Activated CD4-positive, alpha-beta memory T cell treated with anti-CD3 and anti-CD28 coated beads, Interleukin-2, amount 10 ng/mL, durations not matched to agents 7 days and 5 days (primary cell): ENCODE measurements at regions not wholly inside any gene's neighbourhood (a gene's known extent, or its start where the extent isn't known, plus 50 kb on each side); places are given as distances from the start of the nearest gene placed in this dataset.

Experiments
- CTCF ChIA-PET: fragments of 350-600 bp; sonication (Branson Sonifier 250); formaldehyde crosslinking; loops from one replicate; lab custom pipeline; 2021; ENCODE audit warnings: antibody characterized with exemption, inconsistent platforms; lab: Charles Lee
- POLR2A ChIA-PET: fragments of 350-600 bp; sonication (Branson Sonifier 250); formaldehyde crosslinking; loops from one replicate; lab custom pipeline; 2021; ENCODE audit warnings: antibody characterized with exemption; lab: Charles Lee
- DNase-seq: peaks from one replicate; pipeline ENCODE4 v3.0.0-alpha.2; 2020
- H3K27ac Mint-ChIP-seq: one replicate; pipeline ENCODE4 v1.8.0; 2021; ENCODE audit warnings: mild to moderate bottlenecking, mixed read lengths
- H3K27me3 Mint-ChIP-seq: one replicate; pipeline ENCODE4 v1.8.0; 2021; ENCODE audit warnings: mixed read lengths
- H3K36me3 Mint-ChIP-seq: one replicate; pipeline ENCODE4 v1.8.0; 2021; ENCODE audit warnings: low read depth, mixed read lengths
- H3K4me1 Mint-ChIP-seq: one replicate; pipeline ENCODE4 v1.8.0; 2021; ENCODE audit warnings: mixed read lengths
- H3K4me3 Mint-ChIP-seq: one replicate; pipeline ENCODE4 v1.8.0; 2021; ENCODE audit warnings: mild to moderate bottlenecking, mixed read lengths
- H3K9me3 Mint-ChIP-seq: one replicate; pipeline ENCODE4 v1.8.0; 2021; ENCODE audit warnings: mixed read lengths

DNA sequence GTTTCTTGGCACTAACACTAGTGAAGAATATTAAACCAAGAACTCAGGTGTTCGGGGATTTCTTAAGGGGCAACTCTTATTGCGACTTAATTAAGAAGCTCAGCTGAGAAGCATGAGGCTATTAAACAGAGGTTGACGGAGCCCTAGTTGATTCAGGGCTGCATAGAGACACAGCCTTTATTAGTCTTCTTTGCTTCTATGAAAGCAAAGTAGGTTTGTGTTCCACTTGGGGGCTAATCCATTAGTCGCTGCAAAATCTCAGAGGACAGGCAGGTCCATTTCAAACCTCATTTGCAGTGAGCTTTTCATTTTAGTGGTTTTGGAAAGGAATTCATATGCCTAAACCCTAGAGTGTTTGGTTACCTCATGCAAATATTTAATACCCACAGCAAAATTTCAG lies 506.6 kb upstream of the SULF2 start:
- no peak overlapping the region for H3K4me3 Mint-ChIP-seq
- H3K4me1 Mint-ChIP-seq, result no peaks in the 10 kb centered on the region
- H3K27me3 Mint-ChIP-seq, result peaks cover 17% of the 10 kb centered on the region
- no peaks in the 10 kb centered on the region for H3K9me3 Mint-ChIP-seq
- ChIA-PET POLR2A (no interaction called here), CTCF (no interaction called here)
- no peak overlapping the region for H3K27ac Mint-ChIP-seq
- H3K36me3 Mint-ChIP-seq, result no peaks in the 10 kb centered on the region
- no peak for DNase-seq

DNA sequence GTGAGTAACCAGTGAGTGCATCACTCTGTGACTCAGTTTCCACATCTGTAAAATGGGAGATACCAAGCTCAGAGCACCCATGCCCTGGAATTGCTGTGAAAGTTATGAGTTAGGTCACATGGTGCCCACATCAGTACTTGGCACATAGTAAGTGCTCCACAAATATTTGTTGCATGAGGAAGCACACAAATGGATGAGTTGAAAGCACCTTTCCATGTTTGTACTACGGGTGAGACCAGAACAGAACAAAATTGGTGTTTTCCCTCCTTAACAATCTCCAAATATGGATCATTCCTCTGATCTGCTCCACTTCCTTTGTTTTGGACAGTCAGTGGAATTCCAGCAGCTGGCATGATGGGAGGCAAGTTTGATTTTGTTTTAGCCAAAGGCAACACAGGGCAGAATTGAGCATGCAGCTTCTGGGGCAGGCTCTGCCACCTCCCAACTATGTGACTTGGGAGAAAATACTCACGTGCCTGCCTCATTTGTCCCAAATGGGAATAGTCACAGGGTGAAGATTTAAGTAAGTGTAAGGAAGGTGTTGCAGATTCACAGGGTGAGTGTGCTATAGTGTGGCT lies 503.7 kb upstream of the SULF2 start:
- Mint-ChIP-seq H3K27ac (no peak overlapping the region), H3K27me3 (peaks cover 18% of the 10 kb centered on the region), H3K4me3 (no peak overlapping the region), H3K4me1 (no peaks in the 10 kb centered on the region), H3K9me3 (no peaks in the 10 kb centered on the region), H3K36me3 (no peaks in the 10 kb centered on the region)
- POLR2A ChIA-PET, result no interaction called here
- CTCF ChIA-PET, result no interaction called here
- no peak for DNase-seq

DNA sequence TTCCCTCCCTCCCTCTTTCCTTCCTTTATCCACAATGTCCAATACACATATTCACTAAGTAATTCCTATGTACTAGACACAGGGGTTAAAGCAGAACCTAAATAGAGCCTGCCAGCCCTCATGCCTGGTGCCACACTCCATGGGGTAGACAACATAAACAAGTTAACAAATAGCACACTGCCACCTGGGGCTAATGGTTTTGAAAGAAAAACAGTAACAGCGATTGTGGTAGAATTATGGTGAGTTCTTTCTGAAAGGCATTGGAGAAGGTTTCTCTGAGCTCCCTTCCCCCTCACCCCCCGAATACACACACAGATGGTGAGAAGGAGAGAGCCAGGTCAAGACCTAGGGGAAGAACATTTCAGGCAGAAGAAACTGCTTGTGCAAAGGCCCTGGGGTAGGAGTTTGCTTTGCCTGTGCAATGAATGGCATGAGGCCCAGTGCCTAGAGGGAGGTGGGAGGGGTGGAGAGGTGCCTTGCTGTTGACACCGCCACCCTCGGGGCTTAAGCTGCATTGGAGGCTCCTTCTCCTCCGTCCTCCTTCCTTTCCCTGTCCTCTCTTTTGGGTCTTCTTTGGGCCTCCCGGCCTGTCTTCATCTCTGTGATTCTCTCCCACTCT lies 502.4 kb upstream of the SULF2 start:
- Mint-ChIP-seq H3K27ac (no peak overlapping the region), H3K4me3 (no peak overlapping the region), H3K27me3 (peaks cover 12% of the 10 kb centered on the region), H3K9me3 (no peaks in the 10 kb centered on the region), H3K36me3 (no peaks in the 10 kb centered on the region), H3K4me1 (no peaks in the 10 kb centered on the region)
- CTCF ChIA-PET, result no interaction called here
- POLR2A ChIA-PET, result no interaction called here
- DNase-seq, result no peak

DNA sequence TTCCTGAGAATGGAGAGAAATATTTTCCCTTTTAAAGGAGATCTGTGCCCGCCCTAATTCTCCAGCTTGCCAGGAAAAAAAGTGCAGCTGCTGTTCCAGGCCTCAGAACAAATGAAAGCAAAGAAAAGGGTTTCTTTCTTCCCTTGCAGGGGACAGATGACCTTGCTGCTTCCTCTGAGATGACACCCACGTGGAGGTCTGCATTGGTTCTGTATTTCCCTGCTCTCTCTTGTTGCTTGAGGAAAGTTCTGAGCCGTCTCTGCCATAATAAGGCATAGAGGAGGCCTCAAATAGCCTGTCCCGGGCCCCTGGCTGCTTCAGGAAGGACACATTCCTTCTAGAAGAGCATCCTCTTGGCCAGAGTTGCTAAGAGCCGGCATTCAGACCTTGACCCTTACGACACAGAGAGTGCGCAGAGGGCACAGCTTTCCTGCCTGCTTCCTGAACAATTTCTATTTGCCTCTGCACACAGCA lies 501.8 kb upstream of the SULF2 start:
- Mint-ChIP-seq H3K27ac (no peak overlapping the region), H3K27me3 (peaks cover 13% of the 10 kb centered on the region), H3K9me3 (no peaks in the 10 kb centered on the region), H3K4me3 (no peak overlapping the region), H3K36me3 (no peaks in the 10 kb centered on the region), H3K4me1 (no peaks in the 10 kb centered on the region)
- CTCF ChIA-PET, result no interaction called here
- DNase-seq, result no peak
- POLR2A ChIA-PET, result no interaction called here

DNA sequence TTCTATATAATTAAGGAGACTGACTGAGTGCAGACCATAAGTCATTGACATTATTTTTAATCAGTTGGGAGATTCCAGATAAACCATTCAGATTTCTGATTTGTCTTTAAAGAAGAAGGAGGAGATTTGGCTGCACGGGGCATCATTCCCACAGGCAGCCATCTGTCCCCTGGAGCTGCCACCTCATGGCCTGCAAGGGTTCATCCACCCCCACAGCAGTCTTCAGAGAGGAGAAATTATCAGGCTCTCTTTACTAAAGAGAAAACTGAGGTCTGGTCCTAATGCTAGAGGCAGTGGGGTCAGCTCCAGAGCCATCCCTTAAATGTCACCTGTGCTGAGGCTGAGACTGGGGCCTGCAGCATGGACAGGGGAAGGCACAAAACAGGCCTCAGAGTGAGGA lies 501.3 kb upstream of the SULF2 start:
- no peak overlapping the region for H3K27ac Mint-ChIP-seq
- H3K27me3 Mint-ChIP-seq, result peaks cover 13% of the 10 kb centered on the region
- ChIA-PET CTCF (no interaction called here), POLR2A (no interaction called here)
- no peak overlapping the region for H3K4me3 Mint-ChIP-seq
- no peaks in the 10 kb centered on the region for H3K36me3 Mint-ChIP-seq
- no peaks in the 10 kb centered on the region for H3K9me3 Mint-ChIP-seq
- DNase-seq, result no peak
- no peaks in the 10 kb centered on the region for H3K4me1 Mint-ChIP-seq

DNA sequence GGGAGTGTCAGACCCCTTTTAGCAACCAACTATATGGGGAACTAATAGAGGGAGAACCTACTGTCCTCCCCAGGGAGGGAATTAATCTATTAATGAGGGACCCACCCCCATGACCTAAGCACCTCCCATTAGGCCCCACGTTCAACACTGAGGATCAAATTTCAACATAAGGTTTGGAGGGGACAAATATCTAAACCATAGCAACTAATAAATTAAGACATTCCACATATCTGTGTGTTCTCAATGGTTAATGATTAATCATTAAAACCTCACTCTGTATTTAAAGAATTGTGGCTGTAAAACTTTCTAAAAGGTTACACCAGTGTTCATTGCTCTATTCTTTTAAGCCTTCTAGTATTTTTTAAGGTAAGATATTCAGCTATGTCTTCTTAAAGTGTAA lies 500.4 kb upstream of the SULF2 start:
- POLR2A ChIA-PET, result no interaction called here
- CTCF ChIA-PET, result no interaction called here
- Mint-ChIP-seq H3K27ac (no peak overlapping the region), H3K4me1 (no peaks in the 10 kb centered on the region), H3K36me3 (no peaks in the 10 kb centered on the region), H3K27me3 (peaks cover 8% of the 10 kb centered on the region), H3K4me3 (no peak overlapping the region), H3K9me3 (no peaks in the 10 kb centered on the region)
- DNase-seq, result no peak

DNA sequence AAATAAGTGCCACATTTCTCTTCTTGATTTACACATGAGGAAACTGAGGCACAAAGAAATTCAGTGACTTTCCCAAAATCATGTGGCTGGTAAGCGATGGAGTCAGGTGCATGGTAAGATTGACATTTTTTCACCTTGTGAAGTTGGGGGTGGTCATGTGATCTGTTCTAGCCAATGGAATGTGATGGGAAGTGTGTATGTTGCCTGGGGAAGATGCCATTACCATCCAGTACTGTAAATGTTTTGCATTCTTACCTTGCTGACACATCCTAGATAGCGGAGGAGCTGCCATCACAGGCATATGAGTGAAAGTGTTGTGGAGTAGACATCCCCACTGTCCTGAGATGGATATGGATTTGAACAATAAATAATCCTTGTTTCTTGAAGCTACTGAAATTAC lies 499.6 kb upstream of the SULF2 start:
- CTCF ChIA-PET, result no interaction called here
- Mint-ChIP-seq H3K27me3 (peaks cover 7% of the 10 kb centered on the region), H3K9me3 (no peaks in the 10 kb centered on the region)

DNA sequence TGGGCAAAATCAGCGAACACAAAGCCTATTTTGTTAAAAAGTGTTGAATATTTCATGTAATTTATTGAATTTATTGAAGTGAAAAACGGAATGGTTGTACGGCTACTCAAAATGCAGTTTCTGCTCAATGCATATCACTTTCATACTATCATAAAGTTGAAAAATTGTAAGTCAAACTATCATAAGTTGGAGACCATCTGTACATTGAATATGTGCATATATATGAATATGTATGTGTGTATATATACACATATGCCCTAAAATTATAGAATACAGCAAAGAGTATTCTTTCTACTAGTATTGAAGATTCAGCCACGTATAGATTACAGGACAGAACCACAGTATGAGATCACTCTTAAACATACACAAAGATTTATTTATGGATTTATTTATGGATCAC lies 499.0 kb upstream of the SULF2 start:
- H3K4me3 Mint-ChIP-seq, result no peak overlapping the region
- no peaks in the 10 kb centered on the region for H3K9me3 Mint-ChIP-seq
- no peak overlapping the region for H3K27ac Mint-ChIP-seq
- ChIA-PET CTCF (no interaction called here), POLR2A (no interaction called here)
- H3K27me3 Mint-ChIP-seq, result peaks cover 7% of the 10 kb centered on the region
- DNase-seq, result no peak
- H3K36me3 Mint-ChIP-seq, result no peaks in the 10 kb centered on the region
- H3K4me1 Mint-ChIP-seq, result no peaks in the 10 kb centered on the region

More for the DNA sequence above, 499.6 kb upstream of the SULF2 start:
- Mint-ChIP-seq H3K4me1 (no peaks in the 10 kb centered on the region), H3K27ac (no peak overlapping the region), H3K4me3 (no peak overlapping the region), H3K36me3 (no peaks in the 10 kb centered on the region)
- DNase-seq, result no peak
- POLR2A ChIA-PET, result no interaction called here

DNA sequence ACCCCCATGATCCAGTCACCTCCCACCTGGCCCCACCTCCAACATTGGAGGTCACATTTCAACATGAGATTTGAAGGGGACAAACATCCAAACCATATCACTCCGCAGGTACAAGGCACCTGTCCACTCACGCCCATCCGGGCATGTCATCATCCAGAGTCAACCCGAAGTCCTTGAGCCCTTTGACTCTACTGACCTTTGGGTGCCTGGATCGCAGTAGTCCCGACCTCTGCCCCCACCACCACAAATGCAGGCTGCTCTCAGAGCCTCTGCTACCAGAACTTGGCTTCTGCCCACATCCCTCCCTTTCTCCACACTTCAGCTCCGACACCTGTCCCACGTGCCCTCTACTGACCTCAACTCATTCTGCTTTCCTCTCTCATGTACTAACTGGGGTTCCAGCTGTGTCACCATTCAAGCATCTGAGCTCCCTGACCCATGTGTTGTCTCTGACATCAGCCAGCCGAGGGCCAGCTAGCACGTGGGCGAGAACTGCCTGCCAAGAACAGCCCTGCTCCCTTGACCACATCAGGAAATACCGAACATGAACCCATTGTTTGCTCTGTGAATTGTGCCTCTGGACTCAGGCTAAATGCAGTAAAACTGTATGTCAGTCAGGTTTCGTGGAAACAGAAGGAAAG lies 498.3 kb upstream of the SULF2 start:
- Mint-ChIP-seq H3K27ac (no peak overlapping the region), H3K4me1 (no peaks in the 10 kb centered on the region), H3K4me3 (no peak overlapping the region), H3K9me3 (no peaks in the 10 kb centered on the region), H3K36me3 (no peaks in the 10 kb centered on the region), H3K27me3 (peaks cover 7% of the 10 kb centered on the region)
- CTCF ChIA-PET, result no interaction called here
- POLR2A ChIA-PET, result no interaction called here
- no peak for DNase-seq

DNA sequence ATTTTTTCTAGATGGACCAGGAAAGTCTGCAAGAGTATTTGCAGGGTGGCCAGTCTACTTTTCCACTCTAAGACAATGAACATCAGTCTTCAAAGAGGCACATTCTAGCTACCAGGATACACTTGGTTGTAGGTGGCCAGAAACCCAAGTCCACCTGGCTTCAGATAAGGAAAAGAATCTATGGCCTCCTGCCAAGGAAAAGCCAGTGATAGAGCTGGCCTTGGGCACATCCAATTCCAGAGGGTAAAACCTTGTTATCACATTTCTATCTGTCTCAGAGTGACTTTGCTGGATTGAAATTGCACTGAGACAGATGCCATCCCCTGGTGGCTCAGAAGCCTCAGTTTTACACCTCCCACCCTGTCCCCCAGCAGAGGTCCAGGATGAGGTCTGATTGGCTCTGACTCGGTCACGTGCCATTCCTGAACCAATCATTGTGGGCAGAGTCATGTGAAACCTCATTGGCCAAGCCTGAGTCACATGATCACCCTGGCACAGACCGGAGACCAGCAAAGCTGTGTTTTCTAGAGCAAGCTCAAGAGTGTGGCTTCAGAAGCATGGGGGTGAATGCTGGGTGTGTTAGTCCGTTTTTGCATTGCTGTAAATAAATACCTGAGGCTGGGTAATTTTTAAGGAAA lies 497.4 kb upstream of the SULF2 start:
- peaks cover 10% of the 10 kb centered on the region for H3K27me3 Mint-ChIP-seq
- no peak overlapping the region for H3K4me3 Mint-ChIP-seq
- POLR2A ChIA-PET, result no interaction called here
- no peak overlapping the region for H3K27ac Mint-ChIP-seq
- no peaks in the 10 kb centered on the region for H3K36me3 Mint-ChIP-seq
- no peaks in the 10 kb centered on the region for H3K9me3 Mint-ChIP-seq
- CTCF ChIA-PET, result no interaction called here
- no peak for DNase-seq
- H3K4me1 Mint-ChIP-seq, result no peaks in the 10 kb centered on the region

DNA sequence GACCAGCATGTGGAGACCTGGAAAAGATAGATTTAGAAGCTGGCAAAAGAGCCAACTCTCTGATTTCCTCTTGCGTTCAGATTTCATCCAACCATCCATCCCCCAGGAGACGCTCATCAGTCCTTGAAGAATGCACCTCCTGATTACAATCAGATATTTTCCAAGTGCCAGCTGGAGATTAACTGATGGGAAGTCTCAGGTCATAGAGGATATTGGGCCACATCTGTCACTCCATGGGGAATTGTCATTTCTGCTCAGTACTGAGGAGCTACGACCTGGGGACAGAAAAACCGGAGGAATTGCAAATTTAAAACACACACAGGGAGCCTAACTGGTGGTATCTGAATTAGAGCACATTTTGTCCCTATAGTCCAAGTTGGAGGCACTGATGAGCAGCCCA lies 496.2 kb upstream of the SULF2 start:
- ChIA-PET POLR2A (no interaction called here), CTCF (no interaction called here)
- no peaks in the 10 kb centered on the region for H3K9me3 Mint-ChIP-seq
- H3K27ac Mint-ChIP-seq, result no peak overlapping the region
- H3K36me3 Mint-ChIP-seq, result no peaks in the 10 kb centered on the region
- no peak overlapping the region for H3K4me3 Mint-ChIP-seq
- no peak for DNase-seq
- no peaks in the 10 kb centered on the region for H3K4me1 Mint-ChIP-seq
- H3K27me3 Mint-ChIP-seq, result peaks cover 8% of the 10 kb centered on the region

DNA sequence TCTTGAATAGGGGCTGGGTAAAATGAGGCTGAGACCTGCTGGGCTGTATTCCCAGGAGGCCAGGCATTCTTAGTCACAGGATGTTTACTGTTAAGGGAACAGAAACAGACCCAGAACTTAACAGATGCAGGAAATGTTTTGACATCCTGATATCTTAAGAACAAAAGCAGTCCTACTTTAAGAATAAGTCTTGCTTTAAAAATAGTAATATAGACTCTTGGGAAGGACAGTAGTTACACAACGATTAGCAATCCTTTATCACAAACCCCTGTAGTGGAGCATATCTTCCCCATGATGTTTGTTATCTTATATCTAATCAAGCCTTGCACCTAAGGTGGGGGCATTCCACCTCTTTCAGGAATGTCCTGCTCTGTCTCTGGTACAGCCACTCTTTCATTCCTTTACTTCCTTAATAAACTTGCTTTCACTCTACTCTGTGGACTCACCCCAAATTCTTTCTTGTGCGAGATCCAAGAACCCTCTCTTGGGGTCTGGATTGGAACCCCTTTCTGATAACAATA lies 493.7 kb upstream of the SULF2 start:
- CTCF ChIA-PET, result no interaction called here
- no peak for DNase-seq
- Mint-ChIP-seq H3K27me3 (peaks cover 5% of the 10 kb centered on the region), H3K36me3 (no peaks in the 10 kb centered on the region), H3K4me3 (no peak overlapping the region), H3K4me1 (no peaks in the 10 kb centered on the region), H3K9me3 (no peaks in the 10 kb centered on the region), H3K27ac (no peak overlapping the region)
- POLR2A ChIA-PET, result no interaction called here

DNA sequence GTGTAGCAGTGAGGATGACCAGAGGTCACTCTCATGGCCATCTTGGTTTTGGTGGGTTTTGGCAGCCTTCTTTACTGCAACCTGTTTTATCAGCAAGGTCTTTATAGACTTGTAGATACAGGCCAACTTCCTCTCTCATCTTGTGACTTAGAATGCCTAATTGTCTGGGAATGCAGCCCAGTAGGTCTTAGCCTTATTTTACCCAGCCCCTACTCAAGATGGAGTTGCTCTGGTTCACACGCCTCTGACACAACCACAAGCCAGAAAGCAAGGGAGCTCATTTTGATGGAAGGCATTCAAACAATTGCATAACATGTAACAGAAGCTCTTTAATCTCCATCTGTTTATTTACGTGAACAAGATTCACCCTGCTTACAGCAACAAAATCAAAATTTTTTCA lies 492.0 kb upstream of the SULF2 start:
- Mint-ChIP-seq H3K4me1 (no peaks in the 10 kb centered on the region), H3K27ac (no peak overlapping the region), H3K27me3 (peaks cover 4% of the 10 kb centered on the region), H3K4me3 (no peak overlapping the region), H3K36me3 (no peaks in the 10 kb centered on the region), H3K9me3 (no peaks in the 10 kb centered on the region)
- DNase-seq, result no peak
- ChIA-PET CTCF (no interaction called here), POLR2A (no interaction called here)
